HG03095 (cell line): ENCODE measurements at regions not wholly inside any gene's neighbourhood (a gene's known extent, or its start where the extent isn't known, plus 50 kb on each side); places are given as distances from the start of the nearest gene placed in this dataset.

Experiments used
- ATAC-seq: cut with Tn5 transposase; IDR thresholded peaks from one replicate; pipeline ENCODE4 v1.9.1; 2021; ENCODE audit warnings: moderate library complexity; ENCODE audit not compliant: unreplicated experiment

GRCh38 chr4:4606321-4606720 is 64.5 kb upstream of the STX18 start:
- no peak for ATAC-seq

- no peak for ATAC-seq
These were observed 64.0 kb upstream of the STX18 start for GRCh38 chr4:4605849-4606248.

- no peak for ATAC-seq
These were observed 61.7 kb upstream of the STX18 start for GRCh38 chr4:4603592-4603991.

- ATAC-seq: no peak
These were observed 61.2 kb upstream of the STX18 start for GRCh38 chr4:4603067-4603466.

- no peak for ATAC-seq
These were observed 60.6 kb upstream of the STX18 start for GRCh38 chr4:4602468-4602867.

- ATAC-seq: no peak
These were observed 60.0 kb upstream of the STX18 start for GRCh38 chr4:4601803-4602369.

- ATAC-seq: no peak
These were observed 57.8 kb upstream of the STX18 start for GRCh38 chr4:4599481-4600275.

- no peak for ATAC-seq
These were observed 57.1 kb upstream of the STX18 start for GRCh38 chr4:4598851-4599411.

GRCh38 chr4:4596720-4597119 is 54.9 kb upstream of the STX18 start:
- ATAC-seq: no peak

- no peak for ATAC-seq
These were observed 53.4 kb upstream of the STX18 start for GRCh38 chr4:4595252-4595651.

- no peak for ATAC-seq
These were observed 52.6 kb upstream of the STX18 start for GRCh38 chr4:4594285-4594920.

GRCh38 chr4:4593596-4594284 is 51.9 kb upstream of the STX18 start:
- ATAC-seq: no peak

- ATAC-seq: no peak
These were observed 50.6 kb upstream of the STX18 start for GRCh38 chr4:4592414-4592813.
